ENCODE measurements at regions not wholly inside any gene's neighbourhood (a gene's known extent, or its start where the extent isn't known, plus 50 kb on each side); places are given as distances from the start of the nearest gene placed in this dataset.

DNA sequence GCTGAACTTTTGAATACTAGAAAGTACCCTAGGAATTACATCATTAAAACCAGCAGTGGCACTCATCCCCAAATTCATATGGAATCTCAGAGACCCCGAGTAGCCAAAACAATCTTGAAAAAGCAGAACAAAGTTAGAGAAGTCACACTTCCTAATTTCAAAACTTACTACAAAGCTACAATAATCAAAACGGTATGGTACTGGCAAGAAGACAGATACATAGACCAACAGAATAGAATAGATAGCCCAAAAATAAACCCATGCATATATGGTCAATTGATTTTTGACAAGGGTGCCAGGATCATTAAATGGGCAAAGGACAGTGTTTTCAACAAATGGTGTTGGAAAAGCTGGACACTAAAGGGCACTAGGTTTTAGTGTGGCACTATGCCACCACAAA, 176.0 kb upstream of the NDUFV2 start:
- Histone ChIP-seq H3K4me1 (ENCODE audit: control insufficient read depth in 2 of 3, insufficient read depth in 2 of 3, low read depth in 1 of 3, low read length in 3 of 3) (no peaks in the 10 kb centered on the region), H3K9me3 (ENCODE audit: control insufficient read depth in 2 of 3, insufficient read depth in 1 of 3, low read length in 3 of 3) (peaks cover 0 to 21% (median 0%) of the 10 kb centered on the region in 3 donors), H3K27ac (ENCODE audit: low read depth in 2 of 2, low read length in 2 of 2) (no peak overlapping the region), H3K36me3 (ENCODE audit: control insufficient read depth in 2 of 3, insufficient read depth in 3 of 3, low read length in 3 of 3) (no peaks in the 10 kb centered on the region), H3K4me3 (ENCODE audit: low read length in 3 of 3) (no peak overlapping the region), H3K9ac (ENCODE audit: low read length in 3 of 3) (no peak overlapping the region), H3K27me3 (ENCODE audit: control insufficient read depth, insufficient read depth, low read length) (no peaks in the 10 kb centered on the region)
- TF ChIP-seq, protein P1, sequence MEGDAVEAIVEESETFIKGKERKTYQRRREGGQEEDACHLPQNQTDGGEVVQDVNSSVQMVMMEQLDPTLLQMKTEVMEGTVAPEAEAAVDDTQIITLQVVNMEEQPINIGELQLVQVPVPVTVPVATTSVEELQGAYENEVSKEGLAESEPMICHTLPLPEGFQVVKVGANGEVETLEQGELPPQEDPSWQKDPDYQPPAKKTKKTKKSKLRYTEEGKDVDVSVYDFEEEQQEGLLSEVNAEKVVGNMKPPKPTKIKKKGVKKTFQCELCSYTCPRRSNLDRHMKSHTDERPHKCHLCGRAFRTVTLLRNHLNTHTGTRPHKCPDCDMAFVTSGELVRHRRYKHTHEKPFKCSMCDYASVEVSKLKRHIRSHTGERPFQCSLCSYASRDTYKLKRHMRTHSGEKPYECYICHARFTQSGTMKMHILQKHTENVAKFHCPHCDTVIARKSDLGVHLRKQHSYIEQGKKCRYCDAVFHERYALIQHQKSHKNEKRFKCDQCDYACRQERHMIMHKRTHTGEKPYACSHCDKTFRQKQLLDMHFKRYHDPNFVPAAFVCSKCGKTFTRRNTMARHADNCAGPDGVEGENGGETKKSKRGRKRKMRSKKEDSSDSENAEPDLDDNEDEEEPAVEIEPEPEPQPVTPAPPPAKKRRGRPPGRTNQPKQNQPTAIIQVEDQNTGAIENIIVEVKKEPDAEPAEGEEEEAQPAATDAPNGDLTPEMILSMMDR (IDR thresholded peaks at IDR 0.05; ENCODE audit: borderline replicate concordance, extremely low read depth, insufficient read depth) = no peak
- intact Hi-C loops (cut with DNase I) = no loop called here
- FAIRE-seq = no peak
- DNase-seq = no peak

GRCh38 chr18:8928044-8928443, 174.5 kb upstream of the NDUFV2 start:
- no peak for FAIRE-seq
- Histone ChIP-seq H3K27me3 (ENCODE audit: control insufficient read depth, insufficient read depth, low read length) (no peaks in the 10 kb centered on the region), H3K4me1 (ENCODE audit: control insufficient read depth in 2 of 3, insufficient read depth in 2 of 3, low read depth in 1 of 3, low read length in 3 of 3) (no peaks in the 10 kb centered on the region), H3K9ac (ENCODE audit: low read length in 3 of 3) (no peak overlapping the region), H3K36me3 (ENCODE audit: control insufficient read depth in 2 of 3, insufficient read depth in 3 of 3, low read length in 3 of 3) (no peaks in the 10 kb centered on the region), H3K9me3 (ENCODE audit: control insufficient read depth in 2 of 3, insufficient read depth in 1 of 3, low read length in 3 of 3) (peaks cover 0 to 21% (median 0%) of the 10 kb centered on the region in 3 donors), H3K4me3 (ENCODE audit: low read length in 3 of 3) (no peak overlapping the region), H3K27ac (ENCODE audit: low read depth in 2 of 2, low read length in 2 of 2) (no peak overlapping the region)
- DNase-seq = no peak
- intact Hi-C loops (cut with DNase I) = no loop called here
- TF ChIP-seq, protein P1 (IDR thresholded peaks at IDR 0.05; ENCODE audit: borderline replicate concordance, extremely low read depth, insufficient read depth) = no peak

GRCh38 chr18:8928847-8929780, 173.4 kb upstream of the NDUFV2 start:
- Histone ChIP-seq H3K36me3 (ENCODE audit: control insufficient read depth in 2 of 3, insufficient read depth in 3 of 3, low read length in 3 of 3) (no peaks in the 10 kb centered on the region), H3K9me3 (ENCODE audit: control insufficient read depth in 2 of 3, insufficient read depth in 1 of 3, low read length in 3 of 3) (peaks cover 0 to 21% (median 0%) of the 10 kb centered on the region in 3 donors), H3K9ac (ENCODE audit: low read length in 3 of 3) (no peak overlapping the region), H3K4me3 (ENCODE audit: low read length in 3 of 3) (no peak overlapping the region), H3K27ac (ENCODE audit: low read depth in 2 of 2, low read length in 2 of 2) (no peak overlapping the region), H3K27me3 (ENCODE audit: control insufficient read depth, insufficient read depth, low read length) (no peaks in the 10 kb centered on the region), H3K4me1 (ENCODE audit: control insufficient read depth in 2 of 3, insufficient read depth in 2 of 3, low read depth in 1 of 3, low read length in 3 of 3) (no peaks in the 10 kb centered on the region)
- DNase-seq = no peak
- intact Hi-C loops (cut with DNase I) = no loop called here
- TF ChIP-seq, protein P1 (IDR thresholded peaks at IDR 0.05; ENCODE audit: borderline replicate concordance, extremely low read depth, insufficient read depth) = no peak
- no peak for FAIRE-seq
